Breast epithelium (tissue), 3 donors: ENCODE measurements at regions not wholly inside any gene's neighbourhood (a gene's known extent, or its start where the extent isn't known, plus 50 kb on each side); places are given as distances from the start of the nearest gene placed in this dataset.
"Not testable (repeated sequence)": the region's sequence is repeated elsewhere in the genome, so short reads cannot be mapped to it uniquely, and the experiment has no call there.

Source experiments
- POLR2AphosphoS5 ChIP-seq, 3 donors: sonication (generic); formaldehyde crosslinking; IDR thresholded peaks; one replicate each; pipeline ENCODE4 v1.6.1; 2017; ENCODE audit warnings: antibody characterized with exemption in 3 of 3
- TF ChIP-seq, protein P1 (sequence below), 3 donors: fragments of 450-650 bp; IDR thresholded peaks; one replicate each; pipeline ENCODE4 v1.5.1; 2016 to 2017; ENCODE audit warnings: antibody characterized with exemption in 3 of 3, mild to moderate bottlenecking in 3 of 3, moderate library complexity in 3 of 3

DNA sequence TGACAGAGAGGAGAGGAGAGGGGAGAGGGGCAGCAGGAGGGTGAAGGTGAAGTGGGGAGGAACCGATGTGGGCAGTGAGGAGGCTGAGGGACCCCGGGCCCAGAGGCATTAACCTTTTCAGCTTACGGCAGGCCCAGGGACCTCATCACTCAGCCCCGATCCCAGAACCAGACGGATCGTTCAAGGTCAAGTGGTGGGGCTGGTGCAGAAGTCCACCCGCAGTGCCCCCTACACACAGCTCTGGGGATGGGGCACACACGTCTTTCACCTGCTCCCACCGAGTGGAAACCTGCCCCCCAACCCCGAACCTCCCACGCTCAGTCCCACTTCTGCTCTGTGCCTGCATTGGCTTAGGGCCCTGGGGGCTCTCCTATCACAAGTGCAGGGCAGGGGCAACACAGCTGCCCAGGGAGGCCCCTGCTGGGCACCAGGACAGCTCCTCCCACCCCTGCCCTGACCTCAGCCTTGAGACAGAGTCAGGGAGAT lies 81.9 kb upstream of the GOLGA6L4 start:
- TF ChIP-seq, protein P1, sequence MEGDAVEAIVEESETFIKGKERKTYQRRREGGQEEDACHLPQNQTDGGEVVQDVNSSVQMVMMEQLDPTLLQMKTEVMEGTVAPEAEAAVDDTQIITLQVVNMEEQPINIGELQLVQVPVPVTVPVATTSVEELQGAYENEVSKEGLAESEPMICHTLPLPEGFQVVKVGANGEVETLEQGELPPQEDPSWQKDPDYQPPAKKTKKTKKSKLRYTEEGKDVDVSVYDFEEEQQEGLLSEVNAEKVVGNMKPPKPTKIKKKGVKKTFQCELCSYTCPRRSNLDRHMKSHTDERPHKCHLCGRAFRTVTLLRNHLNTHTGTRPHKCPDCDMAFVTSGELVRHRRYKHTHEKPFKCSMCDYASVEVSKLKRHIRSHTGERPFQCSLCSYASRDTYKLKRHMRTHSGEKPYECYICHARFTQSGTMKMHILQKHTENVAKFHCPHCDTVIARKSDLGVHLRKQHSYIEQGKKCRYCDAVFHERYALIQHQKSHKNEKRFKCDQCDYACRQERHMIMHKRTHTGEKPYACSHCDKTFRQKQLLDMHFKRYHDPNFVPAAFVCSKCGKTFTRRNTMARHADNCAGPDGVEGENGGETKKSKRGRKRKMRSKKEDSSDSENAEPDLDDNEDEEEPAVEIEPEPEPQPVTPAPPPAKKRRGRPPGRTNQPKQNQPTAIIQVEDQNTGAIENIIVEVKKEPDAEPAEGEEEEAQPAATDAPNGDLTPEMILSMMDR (IDR thresholded peaks at IDR 0.05) = not testable (repeated sequence)
- TF ChIP-seq POLR2AphosphoS5 (IDR thresholded peaks at IDR 0.05) = not testable (repeated sequence)
